HG02884 (cell line): ENCODE measurements at regions not wholly inside any gene's neighbourhood (a gene's known extent, or its start where the extent isn't known, plus 50 kb on each side); places are given as distances from the start of the nearest gene placed in this dataset.

Source experiments
- ATAC-seq: cut with Tn5 transposase; IDR thresholded peaks from one replicate; pipeline ENCODE4 v1.9.1; 2021; ENCODE audit warnings: mild to moderate bottlenecking, moderate library complexity; ENCODE audit not compliant: unreplicated experiment

- no peak for ATAC-seq
Observed at GRCh38 chr15:96087180-96087884, 243.2 kb upstream of the NR2F2 start.

DNA sequence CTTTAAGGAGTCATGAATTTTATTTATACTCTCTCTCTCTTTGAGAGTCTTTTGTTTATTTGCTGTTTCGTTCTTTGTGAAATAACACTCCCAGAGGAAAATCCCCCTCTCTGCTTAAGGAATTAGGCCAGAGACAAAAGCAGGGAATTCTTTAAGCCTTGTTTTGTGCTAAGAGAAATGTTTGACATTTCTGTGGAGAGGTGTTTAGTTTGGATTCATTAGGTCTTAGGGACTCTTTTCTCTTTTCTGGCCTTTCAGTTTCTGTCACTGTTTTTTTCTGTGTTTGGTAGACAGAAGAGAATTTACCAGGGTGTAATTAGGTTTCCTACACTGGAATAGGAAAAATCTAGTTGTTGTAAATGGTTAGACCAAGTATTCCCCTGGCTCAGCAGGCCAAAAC lies 241.8 kb upstream of the NR2F2 start:
- no peak for ATAC-seq

- peak; percentile 59 for ATAC-seq
Observed at GRCh38 chr15:96089405-96090058, 241.0 kb upstream of the NR2F2 start.

DNA sequence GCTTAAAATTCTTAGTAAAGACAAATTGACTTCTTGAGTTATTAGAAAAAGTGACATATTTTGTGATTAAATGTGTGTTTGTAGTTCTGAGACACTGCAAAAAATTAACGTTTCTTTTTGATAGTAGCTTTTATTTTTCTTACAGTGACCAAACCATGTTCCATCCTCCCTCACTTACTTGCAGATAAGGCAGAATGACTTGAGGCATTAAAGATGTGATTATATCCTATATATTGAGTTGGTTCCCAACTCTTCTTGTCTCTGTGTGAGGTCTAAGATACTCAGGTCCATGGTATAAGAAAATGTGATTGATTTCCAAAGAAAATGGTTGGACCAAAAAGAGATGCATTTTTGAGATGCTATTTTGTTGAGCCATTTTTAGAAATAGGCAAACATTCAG lies 238.3 kb upstream of the NR2F2 start:
- no peak for ATAC-seq

- ATAC-seq = no peak
Observed at GRCh38 chr15:96093063-96093462, 237.4 kb upstream of the NR2F2 start.

GRCh38 chr15:96097661-96098060 lies 232.8 kb upstream of the NR2F2 start:
- ATAC-seq = no peak

- ATAC-seq = no peak
Observed at GRCh38 chr15:96102631-96103030, 227.9 kb upstream of the NR2F2 start.

- ATAC-seq = no peak
Observed at GRCh38 chr15:96106181-96106580, 224.3 kb upstream of the NR2F2 start.

DNA sequence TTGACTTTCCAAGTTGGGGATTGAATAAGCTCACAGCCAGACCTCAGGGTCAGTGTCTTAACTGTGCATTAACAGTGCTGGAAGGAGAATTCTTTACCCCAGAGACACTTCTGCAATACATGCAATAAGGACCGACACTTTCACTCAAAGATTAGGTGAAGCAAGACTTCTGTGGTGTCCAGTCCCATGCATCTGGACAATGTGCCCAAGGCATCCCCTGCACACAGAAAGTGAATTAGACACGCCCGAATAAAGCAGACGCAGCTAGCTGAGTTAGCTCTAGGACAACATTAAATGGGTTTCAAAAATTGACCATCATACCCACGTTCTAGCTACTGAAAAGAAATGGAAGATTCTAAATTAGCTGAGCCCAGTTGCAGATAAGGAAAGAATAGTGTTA lies 223.9 kb upstream of the NR2F2 start:
- ATAC-seq = no peak

DNA sequence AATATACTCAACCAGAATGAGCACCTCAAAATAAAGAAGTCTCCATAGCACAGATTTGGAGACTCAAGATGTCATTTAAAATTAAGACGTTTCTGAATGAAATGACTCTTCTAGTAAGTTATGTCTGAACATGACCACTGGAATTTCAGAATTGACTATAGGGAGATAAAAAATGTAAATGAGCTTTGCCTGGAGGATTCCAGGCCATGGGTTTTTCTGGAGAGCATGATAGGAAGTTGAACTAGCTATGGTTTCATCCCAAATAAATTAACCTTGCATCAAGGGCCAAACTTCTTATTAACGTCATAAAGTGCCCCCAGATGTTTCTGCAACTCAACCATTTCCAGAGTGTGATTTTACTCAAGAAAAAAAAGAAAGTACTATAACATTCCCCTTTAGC lies 222.6 kb upstream of the NR2F2 start:
- ATAC-seq = no peak

GRCh38 chr15:96108405-96108804 lies 222.1 kb upstream of the NR2F2 start:
- ATAC-seq = no peak

DNA sequence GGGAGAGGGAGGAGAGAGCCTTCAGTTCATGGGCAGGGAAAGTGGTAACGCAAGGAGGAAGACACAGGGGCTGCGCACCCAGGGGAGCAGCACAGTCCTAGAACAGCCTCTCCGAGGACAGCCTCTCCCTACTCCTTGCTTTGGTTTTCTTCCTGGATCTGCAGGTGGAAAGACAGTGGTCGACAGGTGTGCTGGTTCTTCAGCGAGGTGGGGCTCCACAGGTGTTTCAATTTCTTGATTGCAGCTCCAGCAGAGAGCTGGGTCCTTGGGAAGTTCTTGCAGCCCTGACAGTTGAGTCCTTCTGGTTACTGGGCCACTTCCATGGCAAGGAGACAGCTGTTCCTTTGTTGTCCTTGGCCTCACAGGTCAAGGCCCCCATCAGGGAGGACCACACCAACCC lies 220.7 kb upstream of the NR2F2 start:
- no peak for ATAC-seq

DNA sequence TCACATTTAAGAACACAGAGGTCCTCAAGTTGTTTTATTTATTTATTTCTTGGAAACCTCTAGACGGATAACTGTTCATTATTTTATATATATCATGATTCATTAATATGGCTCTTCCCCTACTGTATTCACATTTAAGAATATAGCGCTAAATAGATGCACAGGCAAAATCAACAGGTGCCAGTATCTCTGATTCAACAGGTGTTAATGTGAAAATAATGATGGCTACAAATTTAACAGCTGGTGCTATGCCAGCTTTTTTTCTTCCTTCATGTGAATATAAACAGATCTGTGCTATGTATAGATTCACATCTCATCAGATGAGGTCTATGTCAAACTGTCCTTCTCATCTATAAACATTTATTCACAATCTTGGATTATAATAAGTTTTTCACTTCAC lies 218.5 kb upstream of the NR2F2 start:
- no peak for ATAC-seq

- ATAC-seq = no peak
Observed at GRCh38 chr15:96115642-96116041, 214.9 kb upstream of the NR2F2 start.

DNA sequence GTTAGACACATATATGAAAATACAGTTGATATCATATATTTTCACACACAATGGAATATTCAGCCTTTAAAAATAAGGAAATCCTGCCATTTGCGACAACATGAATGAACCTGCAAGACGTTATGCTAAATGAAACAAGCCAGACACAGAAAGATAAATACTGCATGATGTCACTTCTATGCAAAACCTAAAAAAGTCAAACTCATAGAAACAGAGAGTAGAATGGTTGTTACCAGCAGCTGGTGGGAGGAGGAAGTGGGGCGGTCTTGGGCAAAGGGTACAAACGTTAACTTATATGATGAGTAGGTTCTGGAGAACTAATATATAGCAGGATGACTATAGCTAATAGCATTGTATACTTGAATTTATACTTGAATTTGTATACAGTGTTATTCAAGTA lies 213.2 kb upstream of the NR2F2 start:
- ATAC-seq = no peak

DNA sequence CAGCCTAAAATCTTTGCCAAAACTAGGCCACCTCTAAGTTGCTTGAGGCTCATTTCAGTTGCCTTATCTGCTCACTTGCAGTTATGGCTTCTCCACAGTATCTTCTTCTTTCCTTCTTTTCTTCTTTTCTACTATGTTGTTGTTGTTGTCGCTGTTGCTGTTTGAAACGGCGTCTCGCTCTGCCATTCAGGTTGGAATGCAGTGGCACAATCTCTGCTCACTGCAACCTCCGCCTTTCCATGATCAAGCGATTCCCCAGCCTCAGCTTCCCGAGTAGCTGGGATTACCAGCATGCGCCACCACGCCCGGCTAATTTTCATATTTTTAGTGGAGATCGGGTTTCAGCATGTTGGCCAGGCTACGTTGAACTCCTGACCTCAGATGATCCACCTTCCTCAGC lies 210.8 kb upstream of the NR2F2 start:
- no peak for ATAC-seq

GRCh38 chr15:96121086-96121920 lies 209.2 kb upstream of the NR2F2 start:
- ATAC-seq = no peak

DNA sequence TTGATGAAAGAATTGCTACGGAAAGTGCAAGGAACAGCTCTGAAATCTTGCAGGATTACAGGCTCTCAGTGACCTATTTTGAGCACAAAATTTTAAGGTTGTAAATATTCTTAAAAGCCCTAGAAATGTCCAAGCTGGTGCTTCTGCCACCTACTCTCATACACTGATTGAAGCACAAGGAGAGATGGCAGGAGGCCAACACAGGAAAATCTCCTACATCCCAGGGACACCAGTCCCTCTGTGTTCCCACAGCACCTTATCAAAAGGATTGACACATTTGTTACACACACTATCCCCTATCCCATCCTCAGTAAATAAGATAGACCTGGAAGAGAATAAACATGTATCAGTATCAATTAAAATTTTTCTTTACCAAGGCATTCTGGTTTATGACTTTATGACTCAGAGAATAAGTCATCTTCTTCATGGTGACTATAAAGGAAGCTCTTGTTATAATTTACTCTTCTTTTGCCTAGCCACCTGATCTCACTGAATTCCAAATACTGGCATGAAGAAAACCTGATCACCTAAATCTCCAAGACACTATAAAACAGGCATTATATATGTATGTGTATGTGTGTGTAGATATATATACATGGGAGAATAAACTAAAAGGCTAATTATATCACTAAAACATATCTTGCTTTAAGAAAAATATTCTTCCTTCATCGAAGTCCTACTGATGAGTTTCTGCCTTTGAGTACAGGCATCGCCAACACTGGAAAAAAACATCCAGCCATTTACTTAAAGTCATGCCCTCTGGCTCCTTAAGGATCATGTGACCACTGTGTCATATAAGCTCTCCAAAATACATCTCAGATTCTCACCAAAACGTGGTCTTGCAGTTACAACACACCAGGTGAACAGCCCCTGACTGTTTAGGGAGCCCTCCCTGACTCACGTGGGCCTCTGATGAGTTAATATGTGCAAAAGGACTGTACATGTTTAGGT lies 208.1 kb upstream of the NR2F2 start:
- no peak for ATAC-seq

GRCh38 chr15:96123028-96123400 lies 207.5 kb upstream of the NR2F2 start:
- no peak for ATAC-seq

GRCh38 chr15:96123630-96124187 lies 206.8 kb upstream of the NR2F2 start:
- no peak for ATAC-seq

DNA sequence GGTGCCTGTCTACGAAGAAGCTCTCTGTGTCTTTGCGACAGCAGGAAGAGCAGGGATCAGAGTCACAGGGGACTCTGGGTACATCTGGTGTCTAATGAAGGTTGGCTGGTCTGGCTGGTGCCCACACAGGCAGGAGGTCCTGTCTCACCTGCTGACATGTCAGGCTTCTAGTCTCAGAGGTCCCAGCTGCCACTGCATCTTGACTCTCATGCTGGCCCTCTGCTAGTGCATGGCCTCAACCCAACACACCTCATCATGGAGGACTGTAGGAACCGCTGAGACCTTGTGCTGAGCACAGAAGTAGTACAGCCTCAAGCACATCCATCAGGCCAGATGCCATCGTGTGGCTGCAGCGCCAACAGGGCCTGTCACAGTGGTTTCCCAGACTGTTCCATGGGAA lies 206.1 kb upstream of the NR2F2 start:
- no peak for ATAC-seq
